Endodermal cell (in vitro differentiated cells): ENCODE measurements at regions not wholly inside any gene's neighbourhood (a gene's known extent, or its start where the extent isn't known, plus 50 kb on each side); places are given as distances from the start of the nearest gene placed in this dataset.

Experiments
- DNase-seq: peaks from one replicate; pipeline ENCODE4 v3.0.0-alpha.2; 2017
- H3K27ac ChIP-seq: 2 replicates; pipeline ENCODE4 v1.5.1; 2013; ENCODE audit warnings: mild to moderate bottlenecking, low read depth, low read length, moderate library complexity
- H3K27me3 ChIP-seq: 2 replicates; pipeline ENCODE4 v1.6.1; 2013; ENCODE audit warnings: mild to moderate bottlenecking, low read length, moderate library complexity; ENCODE audit not compliant: insufficient read depth, control insufficient read depth, poor library complexity, severe bottlenecking
- H3K36me3 ChIP-seq: 2 replicates; pipeline ENCODE4 v1.7.0; 2013; ENCODE audit warnings: mild to moderate bottlenecking, low read length, moderate library complexity; ENCODE audit not compliant: control insufficient read depth, insufficient read depth
- H3K4me1 ChIP-seq: one replicate; pipeline ENCODE4 v1.7.0; 2013; ENCODE audit warnings: low read length; ENCODE audit not compliant: control insufficient read depth, insufficient read depth
- H3K4me3 ChIP-seq: 2 replicates; pipeline ENCODE4 v1.5.1; 2013; ENCODE audit warnings: mild to moderate bottlenecking, low read length, moderate library complexity
- H3K9ac ChIP-seq: 2 replicates; pipeline ENCODE4 v1.6.1; 2013; ENCODE audit warnings: mild to moderate bottlenecking, low read length, moderate library complexity; ENCODE audit not compliant: poor library complexity, severe bottlenecking; ENCODE audit errors: extremely low read depth
- H3K9me3 ChIP-seq: 2 replicates; pipeline ENCODE4 v1.6.1; 2013; ENCODE audit warnings: mild to moderate bottlenecking, low read length, moderate library complexity; ENCODE audit not compliant: control insufficient read depth
- H3K27ac Mint-ChIP-seq: 2 replicates; pipeline ENCODE4 v1.8.0; 2020; ENCODE audit warnings: mixed read lengths
- H3K27me3 Mint-ChIP-seq: 2 replicates; pipeline ENCODE4 v1.8.0; 2021; ENCODE audit warnings: mild to moderate bottlenecking, mixed read lengths; ENCODE audit not compliant: insufficient read depth
- H3K36me3 Mint-ChIP-seq: 2 replicates; pipeline ENCODE4 v1.8.0; 2020; ENCODE audit warnings: low read depth, mixed read lengths
- H3K4me1 Mint-ChIP-seq: 2 replicates; pipeline ENCODE4 v1.8.0; 2020; ENCODE audit warnings: mixed read lengths
- H3K4me3 Mint-ChIP-seq: 2 replicates; pipeline ENCODE4 v1.8.0; 2020; ENCODE audit warnings: mild to moderate bottlenecking, moderate library complexity, mixed read lengths
- H3K9me3 Mint-ChIP-seq: 2 replicates; pipeline ENCODE4 v1.8.0; 2020; ENCODE audit warnings: mild to moderate bottlenecking, mixed read lengths
- WGBS, 2 experiments: methylation state at CpG; one replicate each; pipeline versions ENCODE4 v1.1.5 to v1.1.7; 2013; ENCODE audit warnings: missing lambda C conversion rate in 2 of 2, mixed read lengths in 1 of 2; ENCODE audit not compliant: insufficient coverage in 1 of 2, insufficient read length in 1 of 2; 5-methylcytosine and 5-hydroxymethylcytosine counted together
- TF ChIP-seq, protein P1 (sequence below): fragments of 200-600 bp; sonication (generic); conservative IDR thresholded peaks from 2 replicates; pipeline ENCODE4 v1.5.0; 2021; ENCODE audit warnings: antibody characterized with exemption, mild to moderate bottlenecking

- Mint-ChIP-seq H3K27me3 (no peaks in the 10 kb centered on the region), H3K4me3 (no peak overlapping the region), H3K27ac (no peak overlapping the region), H3K36me3 (no peaks in the 10 kb centered on the region), H3K4me1 (no peaks in the 10 kb centered on the region), H3K9me3 (peaks cover 7% of the 10 kb centered on the region)
- TF ChIP-seq, protein P1, sequence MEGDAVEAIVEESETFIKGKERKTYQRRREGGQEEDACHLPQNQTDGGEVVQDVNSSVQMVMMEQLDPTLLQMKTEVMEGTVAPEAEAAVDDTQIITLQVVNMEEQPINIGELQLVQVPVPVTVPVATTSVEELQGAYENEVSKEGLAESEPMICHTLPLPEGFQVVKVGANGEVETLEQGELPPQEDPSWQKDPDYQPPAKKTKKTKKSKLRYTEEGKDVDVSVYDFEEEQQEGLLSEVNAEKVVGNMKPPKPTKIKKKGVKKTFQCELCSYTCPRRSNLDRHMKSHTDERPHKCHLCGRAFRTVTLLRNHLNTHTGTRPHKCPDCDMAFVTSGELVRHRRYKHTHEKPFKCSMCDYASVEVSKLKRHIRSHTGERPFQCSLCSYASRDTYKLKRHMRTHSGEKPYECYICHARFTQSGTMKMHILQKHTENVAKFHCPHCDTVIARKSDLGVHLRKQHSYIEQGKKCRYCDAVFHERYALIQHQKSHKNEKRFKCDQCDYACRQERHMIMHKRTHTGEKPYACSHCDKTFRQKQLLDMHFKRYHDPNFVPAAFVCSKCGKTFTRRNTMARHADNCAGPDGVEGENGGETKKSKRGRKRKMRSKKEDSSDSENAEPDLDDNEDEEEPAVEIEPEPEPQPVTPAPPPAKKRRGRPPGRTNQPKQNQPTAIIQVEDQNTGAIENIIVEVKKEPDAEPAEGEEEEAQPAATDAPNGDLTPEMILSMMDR, result no peak
- H3K4me3 ChIP-seq, result no peak overlapping the region
- no peak overlapping the region for H3K9ac ChIP-seq
- no peaks in the 10 kb centered on the region for H3K9me3 ChIP-seq
- H3K27me3 ChIP-seq, result no peaks in the 10 kb centered on the region
- 91 to 100% methylated on average over 2 to 4 of the region's 4 CpGs for WGBS, 2 experiments
- no peaks in the 10 kb centered on the region for H3K36me3 ChIP-seq
- H3K27ac ChIP-seq, result no peak overlapping the region
- H3K4me1 ChIP-seq, result no peaks in the 10 kb centered on the region
- no peak for DNase-seq
These were observed 490.5 kb upstream of the ANKRD30A start for GRCh38 chr10:36634916-36635315.

DNA sequence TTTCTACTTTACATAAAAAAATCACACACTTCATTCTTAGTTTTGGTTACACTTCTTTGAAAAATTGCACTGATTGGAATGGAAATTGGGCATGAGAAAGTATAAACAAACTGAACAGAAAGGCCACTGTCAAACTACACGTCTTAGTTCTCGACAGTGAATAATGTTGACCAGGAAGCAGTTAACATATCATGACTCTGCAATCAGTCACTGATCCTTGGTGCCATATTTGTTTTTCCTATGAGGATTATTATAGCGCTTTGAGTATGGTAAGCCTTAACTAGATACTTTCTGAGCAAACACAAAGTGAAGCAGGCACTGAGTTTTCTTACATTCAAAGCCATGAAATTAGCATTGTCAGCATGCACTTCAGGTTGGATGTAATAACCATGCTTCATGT lies 495.1 kb upstream of the ANKRD30A start:
- Histone ChIP-seq H3K9ac (no peak overlapping the region), H3K4me3 (no peak overlapping the region), H3K9me3 (no peaks in the 10 kb centered on the region), H3K27ac (no peak overlapping the region), H3K36me3 (no peaks in the 10 kb centered on the region), H3K27me3 (no peaks in the 10 kb centered on the region), H3K4me1 (peaks cover 4% of the 10 kb centered on the region)
- H3K27me3 Mint-ChIP-seq, result no peaks in the 10 kb centered on the region
- no peaks in the 10 kb centered on the region for H3K36me3 Mint-ChIP-seq
- no peak overlapping the region for H3K27ac Mint-ChIP-seq
- TF ChIP-seq, protein P1, result no peak
- peaks cover 7% of the 10 kb centered on the region for H3K9me3 Mint-ChIP-seq
- H3K4me3 Mint-ChIP-seq, result no peak overlapping the region
- 90 to 93% methylated on average over 3 of the region's 3 CpGs for WGBS, 2 experiments
- DNase-seq, result no peak
- no peaks in the 10 kb centered on the region for H3K4me1 Mint-ChIP-seq

DNA sequence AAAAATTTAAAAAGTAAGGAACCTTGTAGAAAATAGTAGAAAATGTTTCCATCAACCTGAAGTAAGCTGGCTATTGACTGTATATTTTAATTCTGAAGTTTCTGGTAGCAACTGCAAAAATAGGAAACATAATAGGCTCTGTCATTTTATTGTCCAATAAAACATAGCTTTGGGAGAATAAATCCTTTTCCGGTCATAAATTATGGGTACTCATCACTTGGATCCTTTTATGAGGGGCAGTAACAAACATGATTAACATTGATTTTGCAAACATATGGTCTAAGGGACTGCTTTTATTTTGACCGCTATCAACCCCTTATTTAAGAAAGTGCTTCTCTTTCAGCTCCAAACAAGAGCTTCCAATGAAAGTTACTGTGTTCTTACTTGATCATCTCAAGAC lies 495.9 kb upstream of the ANKRD30A start:
- Histone ChIP-seq H3K27ac (no peak overlapping the region), H3K36me3 (no peaks in the 10 kb centered on the region), H3K9me3 (no peaks in the 10 kb centered on the region), H3K4me3 (no peak overlapping the region), H3K4me1 (peaks cover 4% of the 10 kb centered on the region), H3K9ac (no peak overlapping the region), H3K27me3 (no peaks in the 10 kb centered on the region)
- Mint-ChIP-seq H3K27me3 (no peaks in the 10 kb centered on the region), H3K4me1 (no peaks in the 10 kb centered on the region), H3K9me3 (peaks cover 7% of the 10 kb centered on the region), H3K27ac (no peak overlapping the region), H3K36me3 (no peaks in the 10 kb centered on the region), H3K4me3 (no peak overlapping the region)
- TF ChIP-seq, protein P1, result no peak
- WGBS, 2 experiments, result 50 to 78% methylated on average over 1 to 2 of the region's 2 CpGs
- no peak for DNase-seq
